HCT116 (cell line): ENCODE measurements at regions not wholly inside any gene's neighbourhood (a gene's known extent, or its start where the extent isn't known, plus 50 kb on each side); places are given as distances from the start of the nearest gene placed in this dataset.
"Not testable (repeated sequence)": the region's sequence is repeated elsewhere in the genome, so short reads cannot be mapped to it uniquely, and the experiment has no call there.

Experiments
- ATAC-seq: fragments of 200-7000 bp; cut with Tn5 transposase; 2 replicates; pipeline ENCODE4 v1.9.1; 2020; ENCODE audit warnings: mild to moderate bottlenecking, moderate library complexity
- BruUV-seq: library from RNA; stranded (reverse); fragments of 400-500 nt; replicated peaks from 2 replicates; lab custom pipeline; 2021; lab: Mats Ljungman, UMichigan
- CTCF ChIA-PET: fragments of 300-600 bp; sonication (Branson Sonifier 250); formaldehyde crosslinking; loops from one replicate; lab custom pipeline; 2021; ENCODE audit warnings: antibody characterized with exemption; lab: Charles Lee
- POLR2A ChIA-PET: fragments of 300-600, 350-600 bp; sonication (Branson Sonifier 250); formaldehyde crosslinking; loops from one replicate; lab custom pipeline; 2021; ENCODE audit warnings: antibody characterized with exemption; lab: Charles Lee
- RAD21 ChIA-PET, 2 experiments: fragments of 300-600 bp; sonication (Branson Sonifier 250); formaldehyde crosslinking; loops; one replicate each; lab custom pipeline; 2023; ENCODE audit warnings: low total read pairs in 2 of 2; ENCODE audit not compliant: uncharacterized antibody in 2 of 2, unreplicated experiment in 2 of 2, low non-redundant PET in 1 of 2; lab: Charles Lee
- DNase-seq: peaks from one replicate; pipeline ENCODE4 v3.0.0-alpha.2; 2010; ENCODE audit warnings: low read depth, low spot score
- H2AFZ ChIP-seq: fragments of 200-600 bp; shearing (Covaris generic), sonication (generic); 2 replicates; pipeline ENCODE4 v1.6.1; 2017; ENCODE audit warnings: low read depth, mixed run types, mixed read lengths, antibody characterized with exemption, low read length; ENCODE audit not compliant: poor library complexity, severe bottlenecking
- H3K27ac ChIP-seq: 2 replicates; pipeline ENCODE4 v1.5.1; 2012; ENCODE audit warnings: low read depth, low read length
- H3K27me3 ChIP-seq: fragments of 200-600 bp; sonication (generic); 2 replicates; pipeline ENCODE4 v1.6.1; 2016; ENCODE audit warnings: mixed run types, low read length, mixed read lengths; ENCODE audit not compliant: insufficient read depth
- H3K36me3 ChIP-seq, 2 experiments: fragments of 200-500 bp in 1 of 2; fragments of 200-600 bp in 1 of 2; sonication (Bioruptor generic) in 1 of 2; sonication (generic) in 1 of 2; 2 replicates each; pipeline versions ENCODE4 v1.5.1 to v1.6.1; 2014 to 2016; ENCODE audit warnings: low read length in 2 of 2, inconsistent platforms in 1 of 2, mixed read lengths in 1 of 2, mixed run types in 1 of 2; ENCODE audit not compliant: insufficient read depth in 2 of 2, control insufficient read depth in 1 of 2
- H3K4me1 ChIP-seq, 2 experiments: fragments of 200-600 bp in 1 of 2; sonication (generic) in 1 of 2; 2 replicates each; pipeline versions ENCODE4 v1.5.1 to v1.6.1; 2012 to 2017; ENCODE audit warnings: low read length in 2 of 2, inconsistent platforms in 1 of 2, mild to moderate bottlenecking in 1 of 2, mixed read lengths in 1 of 2, mixed run types in 1 of 2, moderate library complexity in 1 of 2; ENCODE audit not compliant: insufficient read depth in 2 of 2, control insufficient read depth in 1 of 2
- H3K4me2 ChIP-seq: fragments of 200-600 bp; sonication (generic); 2 replicates; pipeline ENCODE4 v1.6.1; 2017; ENCODE audit warnings: mixed run types, low read length, mixed read lengths
- H3K4me3 ChIP-seq, 2 experiments: fragments of 200-600 bp in 1 of 2; sonication (generic) in 1 of 2; replicated peaks in 1 of 2; 2 replicates each; pipeline ENCODE4 v1.5.1; 2011 to 2016; ENCODE audit warnings: low read length in 2 of 2, control low read depth in 1 of 2, low read depth in 1 of 2, mild to moderate bottlenecking in 1 of 2, mixed read lengths in 1 of 2, mixed run types in 1 of 2
- H3K79me2 ChIP-seq: fragments of 200-600 bp; sonication (generic); 2 replicates; pipeline ENCODE4 v1.6.1; 2017; ENCODE audit warnings: mild to moderate bottlenecking, mixed run types, low read length, moderate library complexity, mixed read lengths; ENCODE audit not compliant: insufficient read depth
- H3K9ac ChIP-seq: fragments of 200-600 bp; sonication (generic); 2 replicates; pipeline ENCODE4 v1.6.1; 2016; ENCODE audit warnings: low read length, mixed read lengths
- H3K9me2 ChIP-seq: fragments of 200-600 bp; sonication (generic), shearing (Covaris generic); 2 replicates; pipeline ENCODE4 v1.6.1; 2017; ENCODE audit warnings: mixed run types, mild to moderate bottlenecking, moderate library complexity; ENCODE audit not compliant: insufficient read depth
- H3K9me3 ChIP-seq, 2 experiments: fragments of 200-500 bp in 1 of 2; fragments of 200-600 bp in 1 of 2; sonication (Bioruptor generic) in 1 of 2; sonication (generic) in 1 of 2; 2 replicates each; pipeline ENCODE4 v1.6.1; 2014 to 2017; ENCODE audit warnings: low read length in 2 of 2, mixed read lengths in 2 of 2, inconsistent platforms in 1 of 2, low read depth in 1 of 2, mild to moderate bottlenecking in 1 of 2, mixed run types in 1 of 2, moderate library complexity in 1 of 2; ENCODE audit not compliant: control insufficient read depth in 1 of 2, insufficient read depth in 1 of 2
- H4K20me1 ChIP-seq: fragments of 200-600 bp; sonication (generic), shearing (Covaris generic); 2 replicates; pipeline ENCODE4 v1.6.1; 2017; ENCODE audit warnings: mixed run types, mild to moderate bottlenecking, moderate library complexity; ENCODE audit not compliant: insufficient read depth
- intact Hi-C: fragments of 100-400 bp; cut with micrococcal nuclease; formaldehyde crosslinking; loops from 2 replicates; pipeline ENCODE4 v1.10.0; 2022

DNA sequence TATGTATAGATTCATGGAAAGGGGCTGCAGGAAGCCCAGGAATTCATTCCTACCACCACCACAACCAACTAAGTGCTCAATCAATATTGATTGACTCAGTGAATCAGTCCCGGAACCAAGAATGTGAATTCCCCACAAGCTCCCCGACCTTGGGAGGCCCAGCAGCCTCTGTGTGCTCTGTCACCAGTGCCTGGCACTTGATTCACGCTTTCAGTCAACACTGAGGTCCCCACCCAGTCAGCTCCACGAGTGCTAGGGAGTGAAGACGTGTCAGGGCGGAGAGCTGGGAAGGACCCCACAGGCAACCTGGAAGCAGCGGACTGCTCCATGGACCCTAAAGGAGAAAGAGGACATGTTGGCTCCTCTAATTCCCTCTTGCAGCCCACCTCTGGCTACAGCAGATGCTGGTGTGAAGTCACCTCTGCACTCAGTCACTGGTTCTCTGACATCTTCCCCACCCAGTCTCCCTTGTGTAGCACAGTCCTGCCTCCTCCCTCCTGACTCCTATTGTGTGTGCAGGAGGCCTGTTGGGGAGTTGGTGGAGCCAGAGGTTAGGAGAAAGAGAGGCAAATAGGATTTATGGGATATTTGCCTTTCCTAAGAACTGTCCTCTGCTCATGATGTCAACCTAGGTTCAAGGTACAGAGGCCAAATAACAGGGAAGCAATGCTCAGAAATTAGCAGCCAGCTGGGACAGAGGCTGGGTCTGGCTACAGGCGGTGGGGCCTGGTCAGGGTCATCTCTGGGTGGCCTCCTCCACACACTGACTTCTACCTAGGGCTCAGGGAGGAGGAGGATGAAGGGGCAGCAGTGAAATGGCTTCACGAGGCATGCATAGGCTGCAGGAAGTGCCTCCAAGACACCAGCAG lies 88.2 kb downstream of the TRIM69 start:
- H3K9ac ChIP-seq, BruUV-seq: not testable (repeated sequence)

DNA sequence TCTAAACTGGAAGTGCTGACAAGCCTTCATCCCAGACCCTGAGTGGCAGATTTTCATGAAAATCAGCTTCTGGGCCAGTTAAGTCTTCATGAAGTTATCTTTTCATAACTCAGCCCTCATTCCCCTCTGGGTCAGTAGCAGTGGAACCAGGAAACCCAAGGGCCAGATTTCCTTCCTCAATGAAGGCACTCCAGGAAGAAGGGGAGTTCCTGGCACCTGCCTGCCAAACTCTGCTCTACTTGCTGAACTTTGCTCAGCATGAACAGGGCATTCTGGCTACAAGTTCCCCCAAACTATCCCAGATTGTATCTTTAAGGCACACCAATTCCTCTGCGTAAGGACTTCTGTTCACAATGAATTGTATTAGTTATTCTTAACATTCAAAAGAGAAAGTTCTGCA lies 90.3 kb downstream of the TRIM69 start:
- H3K79me2 ChIP-seq, DNase-seq, H3K4me3 ChIP-seq, H4K20me1 ChIP-seq, POLR2A ChIA-PET, H3K4me2 ChIP-seq, RAD21 ChIA-PET, H3K9ac ChIP-seq, H3K27ac ChIP-seq, H3K9me3 ChIP-seq, intact Hi-C loops, H3K27me3 ChIP-seq, CTCF ChIA-PET, ATAC-seq, H3K36me3 ChIP-seq, H3K4me1 ChIP-seq, H2AFZ ChIP-seq, H3K9me2 ChIP-seq: not testable (repeated sequence)
- BruUV-seq = TSS peak; percentile 87

More for the DNA sequence above, 88.2 kb downstream of the TRIM69 start:
- RAD21 ChIA-PET, H2AFZ ChIP-seq, H4K20me1 ChIP-seq, H3K9me3 ChIP-seq, H3K27ac ChIP-seq, H3K4me2 ChIP-seq, CTCF ChIA-PET, H3K79me2 ChIP-seq, H3K4me3 ChIP-seq, H3K27me3 ChIP-seq, ATAC-seq, H3K9me2 ChIP-seq, intact Hi-C loops, H3K36me3 ChIP-seq, H3K4me1 ChIP-seq, DNase-seq, POLR2A ChIA-PET: not testable (repeated sequence)

DNA sequence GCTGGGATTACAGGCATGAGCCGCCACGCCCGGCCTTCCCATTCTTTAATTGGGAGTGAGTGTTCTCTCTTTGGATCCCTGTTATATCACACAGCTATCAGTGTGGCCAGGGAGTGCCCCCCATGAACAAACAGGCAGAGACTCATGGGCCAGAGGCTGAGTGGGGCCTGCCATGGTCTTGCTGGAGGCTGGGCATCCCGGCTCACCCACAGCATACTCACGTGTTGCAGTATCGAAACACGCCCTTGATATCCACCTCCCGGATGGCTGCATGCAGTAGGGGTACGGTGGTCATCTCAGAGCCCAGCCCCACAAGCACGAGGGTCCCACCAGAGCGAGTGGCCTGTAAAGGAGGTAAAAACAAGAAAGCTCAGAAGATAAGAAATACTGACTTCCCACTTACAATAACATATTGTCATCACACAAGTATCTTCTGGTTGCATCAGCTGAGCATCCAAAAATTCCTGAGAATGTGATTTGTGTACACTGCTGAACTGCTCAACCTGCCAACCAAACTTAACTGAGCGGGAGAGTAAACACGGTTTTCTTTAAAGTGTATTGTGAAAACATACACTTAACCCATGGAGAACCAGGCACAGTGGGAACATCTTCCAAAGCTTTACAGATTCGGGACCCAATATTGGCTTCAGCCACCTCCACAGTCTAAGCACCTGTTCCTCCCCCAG lies 92.0 kb downstream of the TRIM69 start:
- H3K9me3 ChIP-seq, CTCF ChIA-PET, intact Hi-C loops, RAD21 ChIA-PET, ATAC-seq, H3K4me2 ChIP-seq, H3K4me3 ChIP-seq, H3K9me2 ChIP-seq, H4K20me1 ChIP-seq, H3K9ac ChIP-seq, H3K79me2 ChIP-seq, DNase-seq, BruUV-seq, H3K4me1 ChIP-seq, H2AFZ ChIP-seq, H3K27ac ChIP-seq, H3K27me3 ChIP-seq, POLR2A ChIA-PET, H3K36me3 ChIP-seq: not testable (repeated sequence)

DNA sequence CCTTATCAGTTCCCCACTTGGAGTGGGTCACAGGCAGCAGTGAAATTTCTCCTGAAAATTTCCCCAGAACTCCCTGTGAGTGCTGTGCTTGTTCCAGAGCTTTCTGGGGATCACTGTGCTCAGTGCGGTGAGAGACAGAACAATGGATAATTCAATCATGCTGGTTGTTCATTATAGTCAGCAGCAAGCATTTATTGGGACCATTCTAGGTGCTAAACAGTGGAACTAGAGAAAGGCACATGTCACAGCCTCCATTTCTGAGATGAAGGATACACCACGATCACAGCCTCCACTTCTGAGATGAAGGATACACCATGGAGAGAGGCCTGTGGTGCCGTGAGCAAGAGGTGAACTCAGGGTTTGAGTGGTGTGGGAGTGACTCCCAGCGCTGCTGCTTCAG lies 92.8 kb downstream of the TRIM69 start:
- H3K27me3 ChIP-seq, H3K4me1 ChIP-seq, RAD21 ChIA-PET, H3K9me2 ChIP-seq, DNase-seq, H3K9me3 ChIP-seq, POLR2A ChIA-PET, H3K9ac ChIP-seq, H3K4me2 ChIP-seq, H2AFZ ChIP-seq, H3K27ac ChIP-seq, BruUV-seq, H3K4me3 ChIP-seq, CTCF ChIA-PET, H4K20me1 ChIP-seq, ATAC-seq, H3K36me3 ChIP-seq, intact Hi-C loops, H3K79me2 ChIP-seq: not testable (repeated sequence)
